Keratinocyte (primary cell): ENCODE measurements at regions not wholly inside any gene's neighbourhood (a gene's known extent, or its start where the extent isn't known, plus 50 kb on each side); places are given as distances from the start of the nearest gene placed in this dataset.

Experiments
- DNase-seq: peaks from one replicate; pipeline ENCODE4 v3.0.0-alpha.2; 2011; ENCODE audit warnings: low read depth, missing footprints, low spot score
- FAIRE-seq: peaks from 2 replicates; lab custom pipeline; 2011; peaks lifted over from hg19 to GRCh38; lab: Jason Lieb, UNC
- H2AFZ ChIP-seq: 2 replicates; pipeline ENCODE4 v1.6.0; 2012; ENCODE audit warnings: low read length, control low read depth, inconsistent platforms; ENCODE audit not compliant: control insufficient read depth
- H3K27ac ChIP-seq: 2 replicates; pipeline ENCODE4 v1.5.1; 2011; ENCODE audit warnings: low read length; ENCODE audit not compliant: control insufficient read depth, insufficient read depth
- H3K27me3 ChIP-seq: 3 replicates; pipeline ENCODE4 v1.6.0; 2011; ENCODE audit warnings: low read length; ENCODE audit not compliant: control insufficient read depth, insufficient read depth; ENCODE audit errors: extremely low read depth
- H3K36me3 ChIP-seq, 2 experiments: 2 replicates in 1 of 2; 3 replicates in 1 of 2; pipeline ENCODE4 v1.5.1; 2011; ENCODE audit warnings: low read length in 2 of 2, mild to moderate bottlenecking in 1 of 2; ENCODE audit not compliant: control insufficient read depth in 2 of 2, insufficient read depth in 2 of 2; ENCODE audit errors: extremely low read depth in 1 of 2
- H3K4me1 ChIP-seq: 3 replicates; pipeline ENCODE4 v1.5.1; 2011; ENCODE audit warnings: low read length; ENCODE audit not compliant: control insufficient read depth, insufficient read depth; ENCODE audit errors: extremely low read depth
- H3K4me2 ChIP-seq: 3 replicates; pipeline ENCODE4 v1.6.0; 2011; ENCODE audit warnings: low read depth, low read length; ENCODE audit not compliant: control insufficient read depth, insufficient read depth; ENCODE audit errors: extremely low read depth
- H3K4me3 ChIP-seq, 3 experiments: fragments of 200-600 bp in 1 of 3; sonication (generic) in 1 of 3; 2 replicates in 2 of 3; 3 replicates in 1 of 3; pipeline ENCODE4 v1.5.1; 2011 to 2016; ENCODE audit warnings: low read length in 3 of 3, mild to moderate bottlenecking in 3 of 3, control low read depth in 2 of 3, inconsistent platforms in 1 of 3, low read depth in 1 of 3, mixed read lengths in 1 of 3, mixed run types in 1 of 3, moderate library complexity in 1 of 3; ENCODE audit not compliant: control insufficient read depth in 2 of 3, insufficient read depth in 2 of 3; ENCODE audit errors: extremely low read depth in 1 of 3
- H3K79me2 ChIP-seq: 2 replicates; pipeline ENCODE4 v1.6.0; 2012; ENCODE audit warnings: low read length; ENCODE audit not compliant: control insufficient read depth, insufficient read depth
- H3K9ac ChIP-seq: 3 replicates; pipeline ENCODE4 v1.6.0; 2011; ENCODE audit warnings: low read length; ENCODE audit not compliant: control insufficient read depth, insufficient read depth; ENCODE audit errors: extremely low read depth
- H3K9me1 ChIP-seq: 3 replicates; pipeline ENCODE4 v1.6.0; 2011; ENCODE audit warnings: low read length; ENCODE audit not compliant: control insufficient read depth, insufficient read depth; ENCODE audit errors: extremely low read depth
- H3K9me3 ChIP-seq: 2 replicates; pipeline ENCODE4 v1.5.1; 2012; ENCODE audit warnings: low read depth, low read length; ENCODE audit not compliant: control insufficient read depth
- H4K20me1 ChIP-seq: 3 replicates; pipeline ENCODE4 v1.6.0; 2011; ENCODE audit warnings: low read length; ENCODE audit not compliant: control insufficient read depth, insufficient read depth; ENCODE audit errors: extremely low read depth
- EZH2 ChIP-seq: IDR thresholded peaks from one replicate; pipeline ENCODE4 v1.6.1; 2012; ENCODE audit warnings: inconsistent platforms, mild to moderate bottlenecking, low read length, moderate library complexity
- dilution Hi-C: fragments of 300-500 bp; cut with MboI; formaldehyde crosslinking; loops from one replicate; pipeline ENCODE4 v1.7.0; 2020; ENCODE audit warnings: low sequenced_read_pairs; ENCODE audit not compliant: extremely low pct_ligation_motif_present
- TF ChIP-seq, protein P1 (sequence below), 3 experiments: IDR thresholded peaks in 1 of 3; conservative IDR thresholded peaks in 1 of 3; optimal IDR thresholded peaks in 1 of 3; 2 replicates in 2 of 3; 3 replicates in 1 of 3; pipeline versions ENCODE3 to v1.5.1; 2011; ENCODE audit warnings: low read length in 3 of 3, mild to moderate bottlenecking in 3 of 3, moderate library complexity in 2 of 3, control low read depth in 1 of 3, inconsistent platforms in 1 of 3; ENCODE audit not compliant: insufficient read depth in 2 of 3; ENCODE audit errors: extremely low read depth in 1 of 3

DNA sequence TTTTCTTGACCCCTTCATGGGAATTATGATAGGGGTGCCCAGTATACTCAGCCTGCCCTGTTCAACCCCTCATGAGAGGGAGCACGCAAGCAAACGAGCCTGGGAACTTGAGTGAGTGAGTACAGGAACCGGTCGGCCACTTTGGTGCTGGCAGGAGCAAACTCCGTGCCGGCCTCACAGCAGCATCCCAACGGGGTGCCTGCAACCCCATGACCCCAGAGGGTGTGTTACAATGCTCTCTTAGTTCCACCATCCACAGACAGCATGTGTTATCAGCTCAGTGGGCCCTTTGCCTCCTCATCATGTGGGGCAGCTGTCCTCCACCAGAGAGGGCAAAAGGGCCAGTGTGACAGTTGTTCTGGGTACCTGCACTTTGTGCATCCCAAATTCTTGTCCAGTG lies 289.8 kb downstream of the FRK start:
- H3K9ac ChIP-seq, result no peak overlapping the region
- H3K4me3 ChIP-seq, result no peak overlapping the region
- dilution Hi-C loops, result no loop called here
- no peaks in the 10 kb centered on the region for H3K79me2 ChIP-seq
- no peak for DNase-seq
- H2AFZ ChIP-seq, result no peak overlapping the region
- no peaks in the 10 kb centered on the region for H3K27me3 ChIP-seq
- H3K27ac ChIP-seq, result no peak overlapping the region
- H3K9me3 ChIP-seq, result no peaks in the 10 kb centered on the region
- H3K4me2 ChIP-seq, result no peak overlapping the region
- no peaks in the 10 kb centered on the region for H4K20me1 ChIP-seq
- FAIRE-seq, result no peak
- no peaks in the 10 kb centered on the region for H3K36me3 ChIP-seq
- TF ChIP-seq, protein P1, sequence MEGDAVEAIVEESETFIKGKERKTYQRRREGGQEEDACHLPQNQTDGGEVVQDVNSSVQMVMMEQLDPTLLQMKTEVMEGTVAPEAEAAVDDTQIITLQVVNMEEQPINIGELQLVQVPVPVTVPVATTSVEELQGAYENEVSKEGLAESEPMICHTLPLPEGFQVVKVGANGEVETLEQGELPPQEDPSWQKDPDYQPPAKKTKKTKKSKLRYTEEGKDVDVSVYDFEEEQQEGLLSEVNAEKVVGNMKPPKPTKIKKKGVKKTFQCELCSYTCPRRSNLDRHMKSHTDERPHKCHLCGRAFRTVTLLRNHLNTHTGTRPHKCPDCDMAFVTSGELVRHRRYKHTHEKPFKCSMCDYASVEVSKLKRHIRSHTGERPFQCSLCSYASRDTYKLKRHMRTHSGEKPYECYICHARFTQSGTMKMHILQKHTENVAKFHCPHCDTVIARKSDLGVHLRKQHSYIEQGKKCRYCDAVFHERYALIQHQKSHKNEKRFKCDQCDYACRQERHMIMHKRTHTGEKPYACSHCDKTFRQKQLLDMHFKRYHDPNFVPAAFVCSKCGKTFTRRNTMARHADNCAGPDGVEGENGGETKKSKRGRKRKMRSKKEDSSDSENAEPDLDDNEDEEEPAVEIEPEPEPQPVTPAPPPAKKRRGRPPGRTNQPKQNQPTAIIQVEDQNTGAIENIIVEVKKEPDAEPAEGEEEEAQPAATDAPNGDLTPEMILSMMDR (optimal IDR thresholded peaks at IDR 0.05 in 1 of 3, IDR thresholded peaks at IDR 0.05 in 1 of 3, conservative IDR thresholded peaks at IDR 0.05 in 1 of 3; ENCODE audit: extremely low read depth in 1 of 3, insufficient read depth in 2 of 3, low read length in 3 of 3), result no peak
- H3K4me1 ChIP-seq, result no peaks in the 10 kb centered on the region
- no peaks in the 10 kb centered on the region for H3K9me1 ChIP-seq

DNA sequence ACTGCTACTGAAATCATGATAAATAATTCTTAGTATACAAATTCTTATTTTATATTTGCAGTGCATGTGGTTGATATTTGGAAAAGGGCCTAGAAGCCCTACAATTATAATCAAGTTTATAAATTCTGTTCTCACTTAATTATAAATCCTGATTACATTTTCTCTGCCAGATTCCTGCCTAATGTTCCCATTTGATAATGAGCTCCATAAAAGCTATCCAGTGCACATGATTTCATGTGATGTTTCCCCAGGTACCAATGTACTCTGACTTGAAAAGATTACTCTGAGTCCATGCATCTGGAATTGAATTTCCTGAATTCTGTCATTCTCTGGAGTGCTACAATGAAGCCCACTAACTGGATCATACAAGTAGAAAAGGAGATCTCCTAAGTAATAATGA lies 292.2 kb downstream of the FRK start:
- H3K9me1 ChIP-seq, result no peaks in the 10 kb centered on the region
- TF ChIP-seq EZH2, result no peak
- TF ChIP-seq, protein P1 (optimal IDR thresholded peaks at IDR 0.05 in 1 of 3, IDR thresholded peaks at IDR 0.05 in 1 of 3, conservative IDR thresholded peaks at IDR 0.05 in 1 of 3; ENCODE audit: extremely low read depth in 1 of 3, insufficient read depth in 2 of 3, low read length in 3 of 3), result no peak
- no peaks in the 10 kb centered on the region for H3K36me3 ChIP-seq
- H3K4me3 ChIP-seq, result no peak overlapping the region
- H3K4me1 ChIP-seq, result no peaks in the 10 kb centered on the region
- DNase-seq (no peak), FAIRE-seq (no peak)
- H2AFZ ChIP-seq, result no peak overlapping the region
- H3K9ac ChIP-seq, result no peak overlapping the region
- H3K27ac ChIP-seq, result no peak overlapping the region
- dilution Hi-C loops, result no loop called here
- no peaks in the 10 kb centered on the region for H3K27me3 ChIP-seq
- H4K20me1 ChIP-seq, result no peaks in the 10 kb centered on the region
- no peak overlapping the region for H3K4me2 ChIP-seq
- H3K9me3 ChIP-seq, result no peaks in the 10 kb centered on the region
- no peaks in the 10 kb centered on the region for H3K79me2 ChIP-seq
